HepG2 (cell line): ENCODE measurements at regions not wholly inside any gene's neighbourhood (a gene's known extent, or its start where the extent isn't known, plus 50 kb on each side); places are given as distances from the start of the nearest gene placed in this dataset.

Experiments used
- ATAC-seq: fragments of 200-7000 bp; cut with Tn5 transposase; 3 replicates; pipeline ENCODE4 v1.9.1; 2020; ENCODE audit warnings: mild to moderate bottlenecking, moderate library complexity
- BruUV-seq: library from RNA; stranded (reverse); fragments of 400-500 nt; replicated peaks from 2 replicates; lab custom pipeline; 2021; lab: Mats Ljungman, UMichigan
- CTCF ChIA-PET: fragments of 300-600 bp; formaldehyde crosslinking; extraction: SDS; loops from one replicate; lab custom pipeline; 2021; ENCODE audit warnings: low total read pairs, inconsistent platforms, low intra/inter-chr PET ratio; lab: Yijun Ruan, JAX
- POLR2A ChIA-PET: fragments of 350-600 bp; sonication (Branson Sonifier 250); formaldehyde crosslinking; loops from one replicate; lab custom pipeline; 2020; ENCODE audit warnings: antibody characterized with exemption, inconsistent platforms; lab: Yijun Ruan, JAX
- DNase-seq: peaks from one replicate; pipeline ENCODE4 v3.0.0-alpha.2; 2015; ENCODE audit warnings: low spot score
- FAIRE-seq: peaks from 3 replicates; lab custom pipeline; 2011; peaks lifted over from hg19 to GRCh38; lab: Jason Lieb, UNC
- H2AFZ ChIP-seq: one replicate; pipeline ENCODE4 v1.6.1; 2011; ENCODE audit warnings: low read length, inconsistent platforms
- H3K27ac ChIP-seq: fragments of 300-600 bp; 3 replicates; pipeline ENCODE4 v1.8.0; 2011; ENCODE audit warnings: mixed run types, mild to moderate bottlenecking, mixed read lengths, low read length, inconsistent platforms; ENCODE audit not compliant: insufficient read depth; ENCODE audit errors: extremely low read length
- H3K27me3 ChIP-seq, 2 experiments: fragments of 200-600 bp in 1 of 2; 2 replicates in 1 of 2; 3 replicates in 1 of 2; pipeline versions ENCODE4 v1.6.0 to v1.8.0; 2011; ENCODE audit warnings: low read length in 2 of 2, mild to moderate bottlenecking in 2 of 2, moderate library complexity in 2 of 2, inconsistent platforms in 1 of 2; ENCODE audit not compliant: insufficient read depth in 2 of 2, control insufficient read depth in 1 of 2
- H3K36me3 ChIP-seq, 2 experiments: fragments of 200-600 bp in 1 of 2; replicated peaks in 1 of 2; 2 replicates in 1 of 2; 3 replicates in 1 of 2; pipeline versions ENCODE4 v1.5.1 to v1.8.0; 2011; ENCODE audit warnings: low read length in 2 of 2, inconsistent platforms in 1 of 2; ENCODE audit not compliant: insufficient read depth in 2 of 2, control insufficient read depth in 1 of 2
- H3K4me1 ChIP-seq: 2 replicates; pipeline ENCODE4 v1.5.1; 2012; ENCODE audit warnings: low read length, inconsistent platforms; ENCODE audit not compliant: insufficient read depth
- H3K4me2 ChIP-seq: 2 replicates; pipeline ENCODE4 v1.6.0; 2011; ENCODE audit warnings: low read depth, low read length, inconsistent platforms
- H3K4me3 ChIP-seq, 3 experiments: fragments of 200-600 bp in 1 of 3; sonication (generic), shearing (Covaris generic) in 1 of 3; replicated peaks in 1 of 3; 2 replicates each; pipeline ENCODE4 v1.5.1; 2011 to 2016; ENCODE audit warnings: low read length in 3 of 3, inconsistent platforms in 2 of 3, low read depth in 2 of 3, mild to moderate bottlenecking in 2 of 3, control low read depth in 1 of 3, mixed read lengths in 1 of 3; ENCODE audit not compliant: insufficient read depth in 1 of 3
- H3K79me2 ChIP-seq: one replicate; pipeline ENCODE4 v1.6.1; 2011; ENCODE audit warnings: low read length, inconsistent platforms; ENCODE audit not compliant: insufficient read depth
- H3K9ac ChIP-seq: 2 replicates; pipeline ENCODE4 v1.6.0; 2011; ENCODE audit warnings: mild to moderate bottlenecking, low read depth, low read length, inconsistent platforms; ENCODE audit not compliant: insufficient read depth
- H3K9me3 ChIP-seq: 2 replicates; pipeline ENCODE4 v1.5.1; 2012; ENCODE audit warnings: mild to moderate bottlenecking, low read length
- H4K20me1 ChIP-seq: 2 replicates; pipeline ENCODE4 v1.6.0; 2011; ENCODE audit warnings: inconsistent platforms, mild to moderate bottlenecking, low read length, moderate library complexity; ENCODE audit not compliant: insufficient read depth
- BHLHE40 ChIP-seq: IDR thresholded peaks from 2 replicates; pipeline ENCODE4 v1.6.1; 2011; ENCODE audit warnings: low read length, improper control_type of control experiment
- CCAR2 ChIP-seq: fragments of 200-400 bp; formaldehyde crosslinking; optimal IDR thresholded peaks from 2 replicates; pipeline ENCODE3; 2018; ENCODE audit warnings: low read depth, mild to moderate bottlenecking, low read length, moderate library complexity
- HOMEZ ChIP-seq: IDR thresholded peaks from 2 replicates; pipeline ENCODE4 v1.6.1; 2016; ENCODE audit warnings: low read depth
- KDM4B ChIP-seq: sonication (generic); formaldehyde crosslinking; IDR thresholded peaks from 2 replicates; pipeline ENCODE4 v1.4.0; 2020; ENCODE audit warnings: missing genetic modification reagents
- NR1H2 ChIP-seq: sonication (generic); formaldehyde crosslinking; IDR thresholded peaks from 2 replicates; pipeline ENCODE4 v1.8.1; 2022; ENCODE audit warnings: low read depth, missing genetic modification reagents, borderline replicate concordance
- PRMT3 ChIP-seq: sonication (generic); formaldehyde crosslinking; IDR thresholded peaks from 2 replicates; pipeline ENCODE4 v1.8.1; 2022; ENCODE audit warnings: low read depth, mild to moderate bottlenecking, moderate library complexity, missing genetic modification reagents, borderline replicate concordance
- RELA ChIP-seq: sonication (generic); formaldehyde crosslinking; IDR thresholded peaks from 2 replicates; pipeline ENCODE4 v1.4.0; 2020; ENCODE audit warnings: missing genetic modification reagents
- TAF1 ChIP-seq: sonication (generic); formaldehyde crosslinking; IDR thresholded peaks from 2 replicates; pipeline ENCODE4 v1.4.0; 2020; ENCODE audit warnings: missing genetic modification reagents
- YY1 ChIP-seq: IDR thresholded peaks from 2 replicates; pipeline ENCODE4 v1.6.1; 2011; ENCODE audit warnings: low read length, low read depth, moderate library complexity, mild to moderate bottlenecking; ENCODE audit not compliant: insufficient read depth, insufficient replicate concordance
- ZBTB14 ChIP-seq: sonication (generic); formaldehyde crosslinking; IDR thresholded peaks from 2 replicates; pipeline ENCODE4 v1.4.0; 2020; ENCODE audit warnings: missing genetic modification reagents
- ZFP36L1 ChIP-seq: sonication (generic); formaldehyde crosslinking; IDR thresholded peaks from 2 replicates; pipeline ENCODE4 v1.8.0; 2022; ENCODE audit warnings: mild to moderate bottlenecking, missing genetic modification reagents, moderate library complexity
- ZNF251 ChIP-seq: sonication (generic); formaldehyde crosslinking; IDR thresholded peaks from 2 replicates; pipeline ENCODE4 v1.9.0; 2021; ENCODE audit warnings: mild to moderate bottlenecking, missing genetic modification reagents
- ZNF275 ChIP-seq: sonication (generic); formaldehyde crosslinking; IDR thresholded peaks from 2 replicates; pipeline ENCODE4 v1.8.0; 2022; ENCODE audit warnings: missing genetic modification reagents, mild to moderate bottlenecking, inconsistent platforms, borderline replicate concordance
- WGBS: methylation state at CpG from one replicate; pipeline ENCODE4 v1.1.6; 2017; ENCODE audit warnings: low lambda C conversion rate; 5-methylcytosine and 5-hydroxymethylcytosine counted together
- in situ Hi-C: cut with HindIII; loops from 2 replicates; pipeline ENCODE4 v1.10.0; 2017; ENCODE audit warnings: low pct_unique_long_range_greater_than_20kb; ENCODE audit not compliant: extremely low pct_ligation_motif_present
- intact Hi-C: fragments of 100-400 bp; cut with micrococcal nuclease; formaldehyde crosslinking; loops from one replicate; pipeline ENCODE4 v1.10.0; 2022; ENCODE audit not compliant: unreplicated experiment
- TF ChIP-seq, protein P1 (sequence below): sonication (generic); formaldehyde crosslinking; IDR thresholded peaks from 2 replicates; pipeline ENCODE4 v1.4.0; 2020; ENCODE audit warnings: missing genetic modification reagents
- TF ChIP-seq, protein P2 (sequence below): sonication (generic); formaldehyde crosslinking; IDR thresholded peaks from 2 replicates; pipeline ENCODE4 v1.8.1; 2023; ENCODE audit warnings: mild to moderate bottlenecking, missing genetic modification reagents, borderline replicate concordance

- in situ Hi-C loops (no loop called here), intact Hi-C loops (no loop called here)
- Histone ChIP-seq H2AFZ (no peak overlapping the region), H3K9me3 (no peaks in the 10 kb centered on the region), H4K20me1 (no peaks in the 10 kb centered on the region), H3K4me1 (no peaks in the 10 kb centered on the region), H3K9ac (no peak overlapping the region), H3K27ac (no peak overlapping the region), H3K27me3 (no peaks in the 10 kb centered on the region), H3K4me2 (no peak overlapping the region), H3K79me2 (no peaks in the 10 kb centered on the region), H3K36me3 (no peaks in the 10 kb centered on the region), H3K4me3 (no peak overlapping the region)
- CTCF ChIA-PET: no interaction called here
- ATAC-seq (no peak), DNase-seq (no peak), FAIRE-seq (no peak)
- TF ChIP-seq KDM4B (CRISPR knock-in tag) (no peak), PRMT3 (CRISPR knock-in tag) (no peak), CCAR2 (no peak), YY1 (no peak), RELA (CRISPR knock-in tag) (no peak), BHLHE40 (no peak), TAF1 (CRISPR knock-in tag) (no peak)
- WGBS: 22% methylated on average over 6 of the region's 6 CpGs
- POLR2A ChIA-PET: no interaction called here
- BruUV-seq: no TSS peak
Measured at GRCh38 chr21:16535102-16535422, 805.3 kb downstream of the USP25 start.

DNA sequence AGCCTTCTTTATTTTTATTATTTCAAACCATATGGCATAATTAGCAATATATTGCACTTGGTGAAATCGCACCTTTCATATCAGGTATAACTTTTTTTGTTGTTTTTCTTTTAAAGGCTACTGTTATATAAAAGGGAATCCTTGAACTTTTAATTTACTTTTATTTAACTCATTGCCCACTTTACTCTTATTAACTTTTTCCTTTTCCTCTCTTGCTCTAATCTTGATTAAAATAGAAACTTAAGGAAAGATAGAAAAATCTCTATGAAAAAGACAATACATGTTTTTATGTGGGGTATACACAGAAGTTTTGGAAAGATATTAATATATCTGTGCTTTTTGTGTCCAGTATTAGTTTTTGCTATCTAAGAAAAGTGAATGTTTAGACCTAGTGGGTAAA, 805.8 kb downstream of the USP25 start:
- H3K4me3 ChIP-seq: no peak overlapping the region
- POLR2A ChIA-PET: no interaction called here
- TF ChIP-seq, protein P1, sequence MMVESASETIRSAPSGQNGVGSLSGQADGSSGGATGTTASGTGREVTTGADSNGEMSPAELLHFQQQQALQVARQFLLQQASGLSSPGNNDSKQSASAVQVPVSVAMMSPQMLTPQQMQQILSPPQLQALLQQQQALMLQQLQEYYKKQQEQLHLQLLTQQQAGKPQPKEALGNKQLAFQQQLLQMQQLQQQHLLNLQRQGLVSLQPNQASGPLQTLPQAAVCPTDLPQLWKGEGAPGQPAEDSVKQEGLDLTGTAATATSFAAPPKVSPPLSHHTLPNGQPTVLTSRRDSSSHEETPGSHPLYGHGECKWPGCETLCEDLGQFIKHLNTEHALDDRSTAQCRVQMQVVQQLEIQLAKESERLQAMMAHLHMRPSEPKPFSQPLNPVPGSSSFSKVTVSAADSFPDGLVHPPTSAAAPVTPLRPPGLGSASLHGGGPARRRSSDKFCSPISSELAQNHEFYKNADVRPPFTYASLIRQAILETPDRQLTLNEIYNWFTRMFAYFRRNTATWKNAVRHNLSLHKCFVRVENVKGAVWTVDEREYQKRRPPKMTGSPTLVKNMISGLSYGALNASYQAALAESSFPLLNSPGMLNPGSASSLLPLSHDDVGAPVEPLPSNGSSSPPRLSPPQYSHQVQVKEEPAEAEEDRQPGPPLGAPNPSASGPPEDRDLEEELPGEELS (CRISPR knock-in tag): no peak
- TF ChIP-seq ZBTB14 (CRISPR knock-in tag): no peak
- TF ChIP-seq ZFP36L1 (CRISPR knock-in tag): no peak
- TF ChIP-seq, protein P2, sequence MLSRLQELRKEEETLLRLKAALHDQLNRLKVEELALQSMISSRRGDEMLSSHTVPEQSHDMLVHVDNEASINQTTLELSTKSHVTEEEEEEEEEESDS (CRISPR knock-in tag): no peak
- TF ChIP-seq ZNF251: no peak
- TF ChIP-seq ZNF275 (CRISPR knock-in tag): no peak
- no peak for TF ChIP-seq HOMEZ (CRISPR knock-in tag)
- TF ChIP-seq NR1H2 (CRISPR knock-in tag): no peak

More for the DNA sequence above, 805.8 kb downstream of the USP25 start:
- intact Hi-C loops (no loop called here), in situ Hi-C loops (no loop called here)
- CTCF ChIA-PET: no interaction called here
- DNase-seq (no peak), FAIRE-seq (no peak), ATAC-seq (no peak)
- 5% methylated on average over 1 of the region's 1 CpG for WGBS
- H3K9me3 ChIP-seq: no peaks in the 10 kb centered on the region
- no peak overlapping the region for H3K27ac ChIP-seq
- H3K27me3 ChIP-seq: no peaks in the 10 kb centered on the region
- H3K9ac ChIP-seq: no peak overlapping the region
- H3K4me1 ChIP-seq: no peaks in the 10 kb centered on the region
- no peaks in the 10 kb centered on the region for H3K36me3 ChIP-seq
- no peak overlapping the region for H3K4me2 ChIP-seq
- no peak overlapping the region for H2AFZ ChIP-seq
- no peaks in the 10 kb centered on the region for H3K79me2 ChIP-seq
- no TSS peak for BruUV-seq
- no peaks in the 10 kb centered on the region for H4K20me1 ChIP-seq
